Smooth muscle cell (in vitro differentiated cells): ENCODE measurements at regions not wholly inside any gene's neighbourhood (a gene's known extent, or its start where the extent isn't known, plus 50 kb on each side); places are given as distances from the start of the nearest gene placed in this dataset.
"Not testable (repeated sequence)": the region's sequence is repeated elsewhere in the genome, so short reads cannot be mapped to it uniquely, and the experiment has no call there.

Experiments used
- DNase-seq: peaks from one replicate; lab custom pipeline; 2025; ENCODE audit not compliant: unreplicated experiment; lab: John Stamatoyannopoulos, UW
- H2AFZ ChIP-seq: fragments of 200-600 bp; sonication (generic); 2 replicates; pipeline ENCODE4 v1.6.0; 2016; ENCODE audit warnings: antibody characterized with exemption, low read depth, mild to moderate bottlenecking
- H3F3A ChIP-seq: fragments of 200-600 bp; sonication (generic); 2 replicates; pipeline ENCODE4 v1.6.0; 2017; ENCODE audit warnings: antibody characterized with exemption, low read depth
- H3K27ac ChIP-seq: fragments of 200-600 bp; sonication (generic); 2 replicates; pipeline ENCODE4 v1.5.1; 2016; ENCODE audit warnings: low read depth, mild to moderate bottlenecking
- H3K27me3 ChIP-seq: fragments of 200-600 bp; sonication (generic); 2 replicates; pipeline ENCODE4 v1.6.1; 2016; ENCODE audit warnings: low read depth, mild to moderate bottlenecking
- H3K36me3 ChIP-seq: fragments of 200-600 bp; sonication (generic); 2 replicates; pipeline ENCODE4 v1.5.1; 2016; ENCODE audit warnings: low read depth
- H3K4me1 ChIP-seq: fragments of 200-600 bp; sonication (generic); 2 replicates; pipeline ENCODE4 v1.5.1; 2016; ENCODE audit warnings: low read depth
- H3K4me2 ChIP-seq: fragments of 200-600 bp; sonication (generic); 2 replicates; pipeline ENCODE4 v1.6.0; 2016; ENCODE audit warnings: mild to moderate bottlenecking
- H3K4me3 ChIP-seq: fragments of 200-600 bp; sonication (generic); 2 replicates; pipeline ENCODE4 v1.5.1; 2016; ENCODE audit warnings: mild to moderate bottlenecking
- H3K79me2 ChIP-seq: fragments of 200-600 bp; sonication (generic); 2 replicates; pipeline ENCODE4 v1.6.0; 2016; ENCODE audit warnings: low read depth, mild to moderate bottlenecking
- H3K9ac ChIP-seq: fragments of 200-600 bp; sonication (generic); 2 replicates; pipeline ENCODE4 v1.6.0; 2016; ENCODE audit warnings: low read depth
- H3K9me3 ChIP-seq: fragments of 200-600 bp; sonication (generic); replicated peaks from 2 replicates; pipeline ENCODE4 v1.5.1; 2016; ENCODE audit warnings: low read depth
- H4K20me1 ChIP-seq: fragments of 200-600 bp; sonication (generic); 2 replicates; pipeline ENCODE4 v1.6.0; 2016; ENCODE audit warnings: low read depth
- CTCF ChIP-seq: fragments of 200-600 bp; sonication (generic); IDR thresholded peaks from 2 replicates; pipeline ENCODE4 v1.5.1; 2017; ENCODE audit warnings: borderline replicate concordance, mild to moderate bottlenecking, antibody characterized with exemption; ENCODE audit not compliant: insufficient read depth, poor library complexity, severe bottlenecking
- WGBS: methylation state at CpG from one replicate; pipeline ENCODE4 v1.1.7; 2016; ENCODE audit warnings: low lambda C conversion rate; 5-methylcytosine and 5-hydroxymethylcytosine counted together

DNA sequence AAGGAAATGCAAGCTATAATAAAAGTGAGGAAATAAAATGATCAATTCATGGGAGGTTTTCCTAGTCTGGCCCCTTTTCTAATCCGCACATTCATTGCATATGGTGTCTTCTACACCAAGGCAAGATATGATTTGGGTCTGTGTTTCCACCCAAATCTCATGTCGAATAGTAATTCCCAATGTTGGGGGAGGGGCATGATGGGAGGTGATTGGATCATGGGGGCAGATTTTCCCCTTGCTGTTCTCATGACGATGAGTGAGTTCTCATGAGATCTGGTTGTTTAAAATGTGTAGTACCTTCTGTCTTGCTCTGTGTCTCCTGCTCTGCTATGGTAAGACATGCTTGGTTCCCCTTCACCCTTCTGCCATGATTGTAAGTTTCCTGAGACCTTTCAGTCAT, 315.4 kb downstream of the CYRIA start:
- Histone ChIP-seq H3K27ac (no peak overlapping the region), H3K27me3 (no peaks in the 10 kb centered on the region), H3K4me2 (no peak overlapping the region), H3K9ac (no peak overlapping the region), H2AFZ (no peak overlapping the region), H3K4me1 (no peaks in the 10 kb centered on the region), H3K79me2 (no peaks in the 10 kb centered on the region), H3K36me3 (no peaks in the 10 kb centered on the region), H4K20me1 (no peaks in the 10 kb centered on the region), H3K9me3 (no peaks in the 10 kb centered on the region), H3K4me3 (no peak overlapping the region), H3F3A (no peaks in the 10 kb centered on the region)
- 64% methylated on average over 3 of the region's 3 CpGs for WGBS
- no peak for TF ChIP-seq CTCF
- DNase-seq = no peak

DNA sequence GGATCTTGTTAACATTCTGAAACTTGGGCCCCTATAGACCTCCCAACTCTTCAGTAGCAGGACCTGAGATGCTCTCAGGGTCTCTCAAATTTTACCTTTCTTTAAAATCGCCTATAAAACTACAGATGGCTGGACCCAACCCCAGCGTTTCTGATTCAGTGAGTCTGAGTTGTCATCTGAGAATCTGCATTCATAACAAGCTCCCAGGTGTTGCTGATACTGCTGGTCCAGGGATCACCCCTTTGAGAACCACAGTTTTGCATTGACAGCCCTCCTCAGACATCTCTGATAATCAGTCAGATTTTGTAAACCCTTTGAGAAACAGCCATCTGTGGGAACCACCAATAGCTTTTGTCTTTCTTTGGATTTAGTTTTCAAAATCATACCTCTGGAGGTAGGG, 315.8 kb downstream of the CYRIA start:
- 35% methylated on average over 2 of the region's 2 CpGs for WGBS
- Histone ChIP-seq H3K4me1 (no peaks in the 10 kb centered on the region), H3K4me3 (no peak overlapping the region), H3K36me3 (no peaks in the 10 kb centered on the region), H3K27ac (no peak overlapping the region), H3F3A (no peaks in the 10 kb centered on the region), H3K27me3 (no peaks in the 10 kb centered on the region), H4K20me1 (no peaks in the 10 kb centered on the region), H3K4me2 (no peak overlapping the region), H2AFZ (no peak overlapping the region), H3K9me3 (no peaks in the 10 kb centered on the region), H3K9ac (no peak overlapping the region), H3K79me2 (no peaks in the 10 kb centered on the region)
- TF ChIP-seq CTCF = no peak
- no peak for DNase-seq

- no peak overlapping the region for H3K9ac ChIP-seq
- no peak overlapping the region for H2AFZ ChIP-seq
- no peaks in the 10 kb centered on the region for H3K27me3 ChIP-seq
- H3K36me3 ChIP-seq = no peaks in the 10 kb centered on the region
- no peaks in the 10 kb centered on the region for H3K79me2 ChIP-seq
- 60% methylated on average over 3 of the region's 3 CpGs for WGBS
- no peak for TF ChIP-seq CTCF
- no peaks in the 10 kb centered on the region for H4K20me1 ChIP-seq
- no peaks in the 10 kb centered on the region for H3K4me1 ChIP-seq
- H3K4me2 ChIP-seq = no peak overlapping the region
- no peak overlapping the region for H3K27ac ChIP-seq
- no peaks in the 10 kb centered on the region for H3K9me3 ChIP-seq
- no peak for DNase-seq
- no peak overlapping the region for H3K4me3 ChIP-seq
- no peaks in the 10 kb centered on the region for H3F3A ChIP-seq
Observed at GRCh38 chr2:16348821-16349515, 316.7 kb downstream of the CYRIA start.

DNA sequence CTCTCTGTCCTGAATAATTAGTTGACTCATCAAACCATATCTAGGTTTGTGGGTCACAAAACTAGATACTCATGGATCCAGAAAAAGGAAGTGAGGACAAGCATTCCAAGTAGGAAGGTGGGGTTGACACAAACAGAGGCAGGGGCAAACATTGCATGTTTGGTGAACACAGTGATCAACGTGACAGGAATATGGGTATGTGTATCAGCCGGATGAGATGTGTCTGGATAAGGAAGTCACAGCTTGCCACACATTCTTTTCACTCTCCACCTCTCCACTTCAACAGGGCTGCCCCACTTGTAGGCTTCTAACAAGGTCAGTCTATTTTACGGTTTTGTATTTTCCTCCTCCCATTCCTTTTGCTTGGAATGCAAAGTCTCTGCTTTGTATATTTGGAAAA, 319.0 kb downstream of the CYRIA start:
- Histone ChIP-seq H3K27me3 (no peaks in the 10 kb centered on the region), H3K4me1 (no peaks in the 10 kb centered on the region), H3K9me3 (no peaks in the 10 kb centered on the region), H3K4me2 (no peak overlapping the region), H3K4me3 (no peak overlapping the region), H3K9ac (no peak overlapping the region), H3K79me2 (no peaks in the 10 kb centered on the region), H4K20me1 (no peaks in the 10 kb centered on the region), H3K36me3 (no peaks in the 10 kb centered on the region), H2AFZ (no peak overlapping the region), H3F3A (no peaks in the 10 kb centered on the region), H3K27ac (no peak overlapping the region)
- no peak for TF ChIP-seq CTCF
- DNase-seq = no peak
- WGBS = 68% methylated on average over 3 of the region's 3 CpGs

GRCh38 chr2:16345231-16345630, 320.4 kb downstream of the CYRIA start:
- not testable (repeated sequence) for H3F3A ChIP-seq, H3K79me2 ChIP-seq, DNase-seq, H2AFZ ChIP-seq, H3K27me3 ChIP-seq, H3K9ac ChIP-seq, H3K4me3 ChIP-seq, H3K4me2 ChIP-seq, H4K20me1 ChIP-seq, H3K36me3 ChIP-seq, H3K9me3 ChIP-seq, H3K4me1 ChIP-seq, H3K27ac ChIP-seq
- WGBS = 89% methylated on average over 9 of the region's 9 CpGs
